NCI-H345 treated with DMSO at 0.1 percent for 48 hours (cell line): ENCODE measurements at regions not wholly inside any gene's neighbourhood (a gene's known extent, or its start where the extent isn't known, plus 50 kb on each side); places are given as distances from the start of the nearest gene placed in this dataset.
A peak's percentile ranks its signal among the peaks of the same experiment; 100 is the strongest.

Experiments
- DNase-seq: peaks from one replicate; lab custom pipeline; 2025; ENCODE audit not compliant: unreplicated experiment; lab: John Stamatoyannopoulos, UW

GRCh38 chr6:96743496-96743895 lies 93.8 kb downstream of the GPR63 start:
- DNase-seq, result no peak

- DNase-seq, result no peak
These were observed 94.6 kb downstream of the GPR63 start for GRCh38 chr6:96742702-96743101.

- no peak for DNase-seq
These were observed 101.9 kb downstream of the GPR63 start for GRCh38 chr6:96735332-96735731.

- DNase-seq, result no peak
These were observed 110.1 kb downstream of the GPR63 start for GRCh38 chr6:96727144-96727543.

- DNase-seq, result no peak
These were observed 112.0 kb downstream of the GPR63 start for GRCh38 chr6:96725296-96725695.

- no peak for DNase-seq
These were observed 112.6 kb downstream of the GPR63 start for GRCh38 chr6:96724641-96725040.

GRCh38 chr6:96723362-96723761 lies 113.9 kb downstream of the GPR63 start:
- no peak for DNase-seq

GRCh38 chr6:96721227-96721626 lies 116.0 kb downstream of the GPR63 start:
- DNase-seq, result no peak

- peak; percentile 30 for DNase-seq
These were observed 121.1 kb downstream of the GPR63 start for GRCh38 chr6:96716221-96716620.

- no peak for DNase-seq
These were observed 121.7 kb downstream of the GPR63 start for GRCh38 chr6:96715608-96716007.

GRCh38 chr6:96704713-96705112 lies 132.6 kb downstream of the GPR63 start:
- peak; percentile 50 for DNase-seq

- DNase-seq, result no peak
These were observed 134.7 kb downstream of the GPR63 start for GRCh38 chr6:96702626-96703025.

- DNase-seq, result no peak
These were observed 136.4 kb downstream of the GPR63 start for GRCh38 chr6:96700915-96701314.

GRCh38 chr6:96694429-96694828 lies 131.5 kb downstream of the FHL5 start:
- peak; percentile 87 for DNase-seq

- DNase-seq, result no peak
These were observed 124.2 kb downstream of the FHL5 start for GRCh38 chr6:96687121-96687520.

- no peak for DNase-seq
These were observed 122.8 kb downstream of the FHL5 start for GRCh38 chr6:96685702-96686101.

GRCh38 chr6:96683819-96684528 lies 121.0 kb downstream of the FHL5 start:
- no peak for DNase-seq

- DNase-seq, result no peak
These were observed 119.1 kb downstream of the FHL5 start for GRCh38 chr6:96682017-96682416.

- DNase-seq, result peak; percentile 68
These were observed 112.7 kb downstream of the FHL5 start for GRCh38 chr6:96675597-96675996.
